H4 (cell line): ENCODE measurements at regions not wholly inside any gene's neighbourhood (a gene's known extent, or its start where the extent isn't known, plus 50 kb on each side); places are given as distances from the start of the nearest gene placed in this dataset.

Experiments used
- DNase-seq: peaks from one replicate; pipeline ENCODE4 v3.0.0-alpha.2; 2015; ENCODE audit warnings: low spot score

DNA sequence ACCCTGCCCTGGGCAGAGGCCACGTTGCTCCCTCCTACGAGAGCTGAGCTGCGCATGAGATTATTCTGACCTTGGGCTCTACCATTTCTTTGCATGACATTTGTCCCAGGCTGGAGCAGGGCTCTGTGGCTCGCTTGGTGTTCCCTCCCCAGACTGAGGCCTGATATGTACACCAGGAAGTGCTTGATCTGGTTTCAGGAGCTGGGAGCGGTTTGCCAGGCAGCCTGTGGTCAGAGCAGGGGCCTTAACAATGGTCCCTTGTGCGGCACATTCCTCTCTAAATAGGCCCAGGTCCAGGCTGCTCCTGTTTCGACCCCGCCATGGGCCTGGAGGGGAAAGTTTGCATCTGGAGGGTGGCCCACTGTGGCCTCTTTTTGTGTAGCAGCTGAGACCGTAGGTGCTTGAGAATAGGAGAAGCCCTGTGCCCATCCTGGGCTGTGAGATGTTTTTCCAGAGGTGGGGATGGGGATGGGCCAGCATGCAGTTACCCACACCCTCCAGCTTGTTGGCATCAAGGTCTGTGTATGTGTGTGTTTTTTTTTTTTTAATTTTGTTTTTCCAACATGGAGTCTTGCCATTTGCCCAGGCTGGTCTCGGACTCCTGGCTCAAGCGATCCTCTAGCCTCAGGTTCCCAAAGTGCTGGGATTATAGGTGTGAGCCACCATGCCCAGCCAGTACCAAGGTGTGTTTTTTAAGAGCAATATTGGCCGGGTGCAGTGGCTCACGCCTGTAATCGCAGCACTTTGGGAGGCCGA is 253.9 kb downstream of the SEC14L1 start:
- DNase-seq, result peak; percentile 95

DNA sequence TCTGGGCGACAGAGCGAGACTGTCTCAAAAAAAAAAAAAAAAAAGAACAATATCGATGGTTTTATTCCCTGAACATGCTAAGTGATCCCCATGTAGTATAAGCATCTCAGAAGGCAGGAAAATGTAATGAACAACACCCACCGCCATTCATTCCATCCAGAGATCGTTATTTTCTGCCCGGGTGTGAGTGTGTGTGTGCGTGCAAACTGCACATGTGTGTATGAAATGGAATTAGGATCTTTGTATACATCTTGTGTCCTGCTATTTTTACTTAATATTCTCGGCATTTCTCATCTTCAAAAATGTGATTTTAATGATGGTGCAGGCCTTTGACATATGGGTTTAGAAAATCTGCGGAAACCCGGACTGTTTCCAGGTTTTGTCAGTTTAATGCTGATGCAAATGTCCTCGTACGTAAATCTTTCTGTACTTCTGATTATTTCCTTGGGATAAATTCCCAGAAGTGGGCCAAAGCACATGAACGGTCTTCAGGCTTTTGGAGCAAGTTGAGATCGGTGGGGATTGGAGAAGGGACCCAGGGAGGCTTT is 254.8 kb downstream of the SEC14L1 start:
- no peak for DNase-seq

DNA sequence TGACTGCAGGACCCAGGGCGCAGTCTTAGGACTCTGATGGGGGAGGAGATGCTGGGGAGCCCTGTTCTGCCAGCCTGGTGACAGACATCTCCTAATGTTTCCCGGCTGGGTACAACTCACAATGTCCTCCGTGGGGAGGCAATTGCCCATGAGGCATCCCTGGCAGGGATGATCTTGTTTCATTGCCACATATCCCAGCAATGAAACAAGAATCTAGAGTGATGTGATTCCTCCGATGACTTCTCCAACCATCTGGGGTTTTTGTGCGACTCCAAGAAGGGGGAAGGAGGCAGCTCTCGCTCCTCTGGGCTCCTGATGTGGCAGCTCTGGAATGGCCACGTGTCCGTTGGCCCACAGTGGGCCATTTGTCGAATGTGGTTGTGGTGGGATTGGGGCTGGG is 255.8 kb downstream of the SEC14L1 start:
- DNase-seq, result no peak

DNA sequence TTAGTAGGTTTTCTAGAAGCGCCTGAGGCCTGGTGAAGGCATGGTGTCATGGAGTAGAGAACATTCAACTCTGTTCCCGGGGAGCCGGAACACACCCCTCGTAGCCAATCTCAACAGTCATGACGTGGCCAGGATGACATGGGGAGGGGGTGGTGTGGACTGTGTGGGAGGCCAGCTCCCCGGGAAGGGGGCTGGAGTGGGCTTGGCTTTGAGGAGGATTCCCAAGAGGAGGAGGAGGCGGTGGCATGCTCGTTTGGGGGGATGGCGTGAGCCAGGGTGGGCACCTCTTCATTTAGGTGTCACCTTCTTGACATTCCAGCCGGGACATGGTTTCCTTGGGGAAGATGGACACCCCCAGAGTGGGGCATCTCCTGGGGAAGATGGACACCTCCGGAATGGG is 257.5 kb downstream of the SEC14L1 start:
- no peak for DNase-seq

DNA sequence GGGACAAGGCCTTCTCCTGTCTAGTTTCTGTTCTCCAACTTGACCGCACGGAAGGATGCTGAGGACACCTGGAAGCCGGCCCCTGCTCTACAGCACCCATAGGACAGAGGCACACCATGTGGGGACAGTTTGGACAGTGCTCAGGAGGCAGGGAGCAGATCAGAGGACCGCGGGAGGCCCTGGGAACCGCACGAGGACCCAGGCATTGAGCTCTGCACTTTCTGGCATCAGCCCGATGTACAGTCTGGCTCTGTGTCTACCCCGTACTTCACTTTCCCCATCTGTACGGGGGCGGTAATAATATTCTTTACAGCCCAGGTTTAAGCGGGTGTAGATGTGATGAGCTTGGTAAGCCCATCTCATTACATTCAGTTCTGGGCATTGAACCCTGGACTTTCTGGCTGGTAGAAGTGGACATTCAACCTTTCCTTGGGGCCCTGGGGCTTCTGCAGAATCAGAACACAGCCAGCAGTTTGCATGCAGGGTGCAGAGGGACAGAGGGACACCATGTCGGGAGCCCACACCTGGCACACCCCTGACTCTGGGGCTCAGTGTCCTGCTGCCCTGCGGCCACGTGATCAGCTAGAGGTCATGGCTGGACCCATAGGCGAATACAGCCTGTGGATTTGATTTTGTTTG is 258.7 kb downstream of the SEC14L1 start:
- DNase-seq, result no peak

DNA sequence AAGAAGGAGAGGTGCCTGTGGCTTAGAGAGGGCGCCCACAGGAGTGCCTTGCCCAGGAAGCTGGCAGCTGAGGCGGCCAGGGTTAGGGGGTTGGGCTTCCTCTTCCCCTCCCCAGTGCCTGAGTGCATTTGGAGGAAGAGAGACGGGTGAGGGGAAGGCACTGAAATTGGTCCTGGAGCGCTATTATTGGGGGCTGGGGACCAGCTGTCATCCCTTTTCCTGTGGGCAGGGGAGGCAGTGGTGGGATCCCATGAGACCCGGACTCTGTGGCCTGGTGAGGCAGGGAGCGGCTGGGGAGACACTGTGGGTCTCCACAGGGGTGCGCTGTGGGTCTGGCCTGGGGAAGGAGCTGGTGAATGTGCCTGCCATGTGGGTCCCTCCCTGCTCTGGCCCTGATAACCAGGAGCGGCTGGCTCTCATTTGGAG is 259.7 kb downstream of the SEC14L1 start:
- no peak for DNase-seq

DNA sequence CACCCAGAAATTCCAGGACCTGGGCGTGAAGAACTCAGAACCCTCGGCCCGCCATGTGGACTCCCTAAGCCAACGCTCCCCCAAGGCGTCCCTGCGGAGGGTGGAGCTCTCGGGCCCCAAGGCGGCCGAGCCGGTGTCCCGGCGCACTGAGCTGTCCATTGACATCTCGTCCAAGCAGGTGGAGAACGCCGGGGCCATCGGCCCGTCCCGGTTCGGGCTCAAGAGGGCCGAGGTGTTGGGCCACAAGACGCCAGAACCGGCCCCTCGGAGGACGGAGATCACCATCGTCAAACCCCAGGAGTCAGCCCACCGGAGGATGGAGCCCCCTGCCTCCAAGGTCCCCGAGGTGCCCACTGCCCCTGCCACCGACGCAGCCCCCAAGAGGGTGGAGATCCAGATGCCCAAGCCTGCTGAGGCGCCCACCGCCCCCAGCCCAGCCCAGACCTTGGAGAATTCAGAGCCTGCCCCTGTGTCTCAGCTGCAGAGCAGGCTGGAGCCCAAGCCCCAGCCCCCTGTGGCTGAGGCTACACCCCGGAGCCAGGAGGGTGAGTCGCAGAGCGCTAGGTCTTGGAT is 261.5 kb downstream of the SEC14L1 start:
- DNase-seq, result no peak

DNA sequence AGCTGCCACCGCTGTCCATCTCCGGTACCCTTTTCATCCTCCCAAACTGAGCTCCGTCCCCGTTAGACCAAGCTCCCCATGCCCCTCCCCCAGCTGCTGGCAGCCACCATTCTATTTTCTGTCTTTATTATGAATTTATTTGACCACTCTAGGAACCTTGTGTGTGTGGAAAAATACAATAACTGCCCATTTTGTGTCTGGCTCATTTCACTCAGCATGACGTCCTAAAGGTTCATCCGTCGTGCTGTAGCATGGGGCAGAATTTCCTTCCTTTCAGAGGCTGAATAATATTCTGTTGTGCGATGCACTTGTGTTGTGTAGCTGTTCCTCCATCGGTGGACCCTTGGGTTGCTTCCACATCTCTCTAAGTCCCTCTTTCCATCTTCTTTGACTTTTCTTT is 263.1 kb downstream of the SEC14L1 start:
- no peak for DNase-seq

DNA sequence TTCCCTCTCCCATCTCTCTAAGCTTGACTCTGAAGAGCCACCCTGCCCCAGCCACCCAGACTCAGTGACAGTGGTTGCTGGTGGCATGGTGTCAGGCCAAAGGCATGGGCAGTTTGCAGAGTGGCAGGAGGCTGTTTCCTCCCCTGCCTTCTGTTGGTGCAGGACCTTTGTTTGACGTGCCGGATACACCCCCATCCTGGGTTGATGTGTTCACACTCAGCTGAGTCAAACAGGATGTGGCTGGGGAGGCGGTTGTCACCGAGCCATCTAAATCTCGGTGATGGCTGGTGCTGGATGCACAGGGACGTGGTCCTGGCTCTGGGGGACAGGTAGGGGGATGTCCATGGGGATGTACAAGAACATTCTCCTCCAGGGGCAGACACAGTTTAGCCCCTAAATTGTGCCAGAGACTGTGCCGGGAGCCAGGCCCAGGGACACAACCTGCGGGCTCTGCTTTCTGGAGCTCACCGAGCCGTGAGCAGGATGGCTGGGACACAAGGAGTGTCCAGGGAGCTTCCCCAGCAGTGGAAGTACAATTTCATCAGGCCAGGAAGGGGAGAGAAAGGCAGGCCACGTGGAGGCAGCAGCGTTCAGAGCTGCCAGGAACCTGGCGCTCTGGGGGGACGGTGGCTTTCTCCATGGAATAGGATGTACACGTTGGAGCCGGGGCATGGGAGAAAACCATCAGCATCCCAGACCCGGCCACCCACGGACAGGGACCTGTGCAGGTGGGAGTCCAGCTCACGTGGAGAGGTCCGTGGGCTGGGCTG is 264.2 kb downstream of the SEC14L1 start:
- DNase-seq, result peak; percentile 87

DNA sequence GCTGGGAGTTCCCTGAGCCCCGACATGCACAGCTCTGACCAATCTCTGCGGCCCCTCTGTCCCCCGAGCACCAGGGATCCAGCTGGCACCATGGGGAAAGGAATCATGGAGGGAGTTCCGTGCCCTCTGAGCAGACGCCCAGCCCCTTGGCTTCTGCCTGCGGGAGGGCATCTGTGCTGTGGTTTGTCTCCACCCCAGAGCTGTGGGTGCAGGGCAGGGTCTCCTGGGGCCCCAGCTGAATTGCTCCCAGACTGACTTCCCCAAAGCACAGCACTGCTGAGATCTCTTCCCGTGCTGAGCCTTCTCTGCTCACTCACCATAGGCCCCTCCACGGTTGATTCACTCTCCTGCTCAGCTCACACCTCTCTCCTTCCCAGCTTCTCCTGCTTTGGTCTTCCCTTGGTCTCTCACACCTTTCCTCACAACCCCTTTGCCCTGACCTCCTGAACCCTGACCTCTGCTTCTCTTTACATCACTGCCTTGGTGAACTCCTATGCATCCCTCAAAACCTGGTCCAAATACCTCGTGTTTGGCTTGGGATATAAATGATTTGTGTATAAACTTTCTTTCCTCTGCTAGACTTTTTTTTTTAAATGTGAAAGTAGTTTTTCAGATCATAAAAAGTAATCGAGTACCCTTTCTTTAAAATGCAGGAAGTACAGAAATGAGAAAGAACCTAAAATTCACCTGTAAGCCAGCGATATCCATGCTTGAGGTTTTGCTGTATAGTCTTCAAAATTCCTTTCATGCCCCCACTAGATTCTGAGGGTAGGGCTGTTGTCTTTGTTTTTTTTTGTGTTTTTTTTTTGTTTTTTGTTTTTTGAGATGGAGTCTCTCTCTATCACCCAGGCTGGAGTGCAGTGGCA is 265.3 kb downstream of the SEC14L1 start:
- DNase-seq, result no peak

DNA sequence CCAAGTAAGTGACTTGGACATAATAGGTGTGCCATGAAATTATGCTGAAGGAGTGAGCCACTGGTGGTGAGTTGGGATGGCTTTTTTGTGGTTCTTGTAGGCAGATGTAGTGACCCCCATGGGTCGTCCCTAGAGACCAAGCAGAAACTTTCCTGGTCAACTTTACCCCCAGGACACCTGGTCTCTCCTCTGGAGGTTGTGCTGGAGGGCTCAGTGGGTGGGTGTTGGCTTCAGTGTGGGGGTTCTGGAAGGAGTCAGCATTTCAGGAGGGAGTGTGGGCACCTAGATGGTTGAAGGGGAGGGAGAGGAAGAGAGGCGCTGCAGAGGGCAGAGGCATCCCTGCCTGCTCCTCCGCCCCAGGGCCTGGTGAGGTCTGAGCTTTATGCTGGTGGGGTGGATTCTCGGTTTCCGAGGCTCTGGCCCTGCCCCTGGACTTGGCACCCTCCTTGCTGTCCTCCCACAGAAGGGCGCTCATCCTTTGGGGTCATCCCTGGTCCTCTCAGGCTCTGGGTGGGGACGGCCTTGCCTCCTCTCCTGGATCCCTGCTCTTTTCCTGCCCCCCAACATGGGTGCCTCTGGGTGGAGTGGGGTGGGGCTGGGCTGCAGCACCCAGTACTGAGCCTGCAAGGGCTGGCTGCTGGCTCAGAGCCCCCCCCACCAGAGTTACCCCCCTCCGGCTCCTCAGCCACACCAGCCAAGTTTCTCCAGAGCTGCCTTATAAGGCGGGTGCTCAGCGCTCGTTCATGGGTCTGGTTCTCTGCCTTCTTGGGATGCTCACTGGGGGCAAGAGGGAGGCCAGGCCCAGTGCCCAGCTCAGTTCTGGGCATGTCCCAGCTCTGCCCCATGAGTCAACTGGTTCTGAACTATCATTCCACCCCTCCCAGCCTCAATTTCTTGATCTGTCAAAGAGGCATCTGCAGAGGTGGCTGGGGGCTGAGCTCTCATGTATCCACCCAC is 266.8 kb downstream of the SEC14L1 start:
- DNase-seq, result no peak

DNA sequence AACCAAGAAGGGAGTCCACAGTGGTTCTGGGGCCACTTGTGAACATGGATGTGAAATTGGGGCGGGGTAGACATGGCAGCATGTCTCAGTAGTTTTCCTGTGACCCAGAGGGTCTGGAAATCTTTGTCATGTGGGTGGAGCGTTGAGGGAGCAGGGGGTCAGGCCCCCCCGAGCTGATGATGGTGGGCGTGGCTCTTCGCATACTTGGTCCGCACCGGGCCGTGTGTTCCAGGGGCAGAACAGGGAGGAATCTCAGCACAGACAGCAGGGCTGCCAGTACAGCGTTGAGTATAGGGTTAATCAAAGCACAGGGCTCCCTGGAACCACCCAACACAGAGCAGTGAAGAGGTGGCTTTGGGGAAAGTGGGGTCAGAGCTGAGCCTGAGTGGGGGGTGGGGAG is 267.5 kb downstream of the SEC14L1 start:
- DNase-seq, result no peak

DNA sequence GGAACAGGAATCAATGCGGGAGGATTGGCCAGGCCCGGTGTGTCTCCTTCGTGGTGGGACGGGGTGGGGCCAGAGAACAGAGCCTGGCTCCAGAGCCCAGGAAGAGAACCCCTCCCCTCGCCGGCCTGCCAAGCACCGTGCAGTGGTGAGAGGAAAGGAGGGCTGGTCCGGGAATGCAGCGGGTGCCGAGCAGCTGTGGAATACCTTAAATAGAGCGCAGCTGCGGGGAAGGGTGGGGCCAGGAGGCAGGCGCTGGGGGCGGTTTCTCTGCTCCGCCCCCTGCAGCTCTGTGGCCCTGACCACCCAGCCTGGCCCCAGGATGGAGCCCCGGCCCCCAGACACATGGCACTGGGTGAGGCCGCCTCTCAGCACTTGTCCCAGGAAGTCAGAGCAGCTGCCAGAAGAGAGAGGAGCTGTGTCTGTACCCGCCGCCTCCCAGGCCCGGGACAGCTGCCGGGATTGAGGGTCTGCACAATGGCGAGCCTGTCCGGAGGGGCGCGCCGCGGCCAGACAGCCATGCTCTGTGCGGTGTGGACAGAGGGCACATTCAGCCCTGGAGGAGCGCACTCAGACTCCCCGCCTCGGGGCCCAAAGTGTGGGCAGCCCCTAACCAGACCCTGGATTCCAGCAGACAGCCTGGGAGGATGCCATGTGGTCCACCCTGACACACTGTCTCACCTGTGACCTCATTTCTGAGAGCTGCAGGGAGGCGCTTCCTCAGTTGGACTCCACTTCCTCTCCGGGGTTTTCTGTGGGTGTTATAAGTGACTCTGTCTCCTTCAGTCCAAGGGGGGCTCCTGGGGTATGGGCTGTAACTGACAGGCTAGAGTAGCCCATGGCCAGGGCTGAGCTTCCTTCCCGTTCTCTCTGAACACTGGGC is 268.8 kb downstream of the SEC14L1 start:
- DNase-seq, result peak; percentile 75

DNA sequence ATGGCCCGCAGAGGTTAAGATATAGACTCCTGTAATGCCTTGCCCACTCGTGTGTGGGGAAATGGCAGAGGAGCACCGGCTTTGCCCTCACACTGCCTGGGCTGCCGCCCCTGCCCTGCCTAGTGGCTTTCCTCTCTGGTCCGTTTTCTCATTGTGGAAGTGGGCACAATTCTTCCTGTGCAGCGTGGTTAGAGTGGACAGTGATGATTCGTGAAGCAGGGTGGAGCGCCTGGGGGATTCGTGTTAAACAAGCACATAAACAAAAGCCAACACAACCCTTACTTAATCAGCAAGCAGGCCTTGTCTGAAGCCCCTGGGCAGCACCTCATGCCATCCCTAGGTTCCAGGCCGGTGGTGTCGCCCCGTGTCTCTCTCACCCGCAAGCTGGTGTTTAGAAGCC is 269.7 kb downstream of the SEC14L1 start:
- DNase-seq, result no peak

DNA sequence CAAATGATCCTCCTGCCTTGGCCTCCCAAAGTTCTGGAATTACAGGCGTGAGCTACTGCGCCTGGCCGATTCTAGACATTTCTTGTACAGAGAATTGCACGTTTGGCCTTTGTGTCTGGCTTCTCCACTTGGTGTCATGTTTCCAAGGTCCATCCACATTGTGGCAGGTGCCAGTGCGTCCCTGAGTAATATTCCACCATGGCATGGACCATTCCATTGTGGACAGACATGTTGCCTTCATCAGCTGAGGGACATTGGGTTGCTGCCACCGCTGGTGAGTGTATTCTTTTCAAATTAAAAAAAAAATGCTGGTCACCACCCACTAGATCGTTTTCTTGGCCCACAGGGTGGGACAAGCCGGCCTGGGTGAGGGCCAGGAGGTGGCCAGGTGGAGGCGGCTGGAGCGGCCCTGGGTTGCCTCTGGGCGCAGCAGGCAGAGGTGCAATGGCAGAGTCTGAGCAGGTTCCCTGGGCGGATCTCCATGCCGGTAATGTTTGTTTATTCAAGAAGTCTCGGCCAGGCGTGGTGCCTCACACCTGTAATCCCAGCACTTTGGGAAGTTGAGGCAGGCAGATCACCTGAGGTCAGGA is 274.1 kb downstream of the SEC14L1 start:
- DNase-seq, result no peak

DNA sequence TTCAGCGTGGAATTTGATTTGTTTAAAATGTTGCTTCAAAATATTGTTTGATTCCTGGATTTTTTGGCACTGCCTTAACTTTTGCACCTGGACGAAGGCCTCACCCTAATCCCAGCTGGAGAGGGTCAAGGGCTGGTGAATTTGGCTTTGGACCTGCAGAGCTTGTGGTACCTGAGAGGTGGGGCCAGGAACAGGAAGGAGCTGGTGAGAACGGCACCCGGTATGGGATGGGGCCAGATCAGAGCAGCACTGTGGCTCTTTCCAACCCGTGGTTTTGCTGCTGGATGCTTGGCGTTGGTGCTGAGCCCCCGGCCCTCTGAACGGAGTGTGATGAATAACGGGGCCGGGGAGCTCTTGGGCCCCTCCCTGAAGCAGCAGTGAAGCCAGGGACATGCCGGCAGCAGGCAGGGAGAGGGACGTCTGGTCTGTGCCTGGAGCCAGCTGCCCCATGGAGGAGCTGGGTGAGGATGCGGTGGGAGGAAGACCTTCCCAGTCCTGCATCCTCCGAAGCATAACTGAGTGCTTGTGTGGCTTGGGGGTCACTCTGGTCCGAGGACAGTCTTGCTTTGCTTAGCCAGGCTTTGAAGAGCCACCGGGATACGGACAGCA is 275.4 kb downstream of the SEC14L1 start:
- DNase-seq, result no peak

DNA sequence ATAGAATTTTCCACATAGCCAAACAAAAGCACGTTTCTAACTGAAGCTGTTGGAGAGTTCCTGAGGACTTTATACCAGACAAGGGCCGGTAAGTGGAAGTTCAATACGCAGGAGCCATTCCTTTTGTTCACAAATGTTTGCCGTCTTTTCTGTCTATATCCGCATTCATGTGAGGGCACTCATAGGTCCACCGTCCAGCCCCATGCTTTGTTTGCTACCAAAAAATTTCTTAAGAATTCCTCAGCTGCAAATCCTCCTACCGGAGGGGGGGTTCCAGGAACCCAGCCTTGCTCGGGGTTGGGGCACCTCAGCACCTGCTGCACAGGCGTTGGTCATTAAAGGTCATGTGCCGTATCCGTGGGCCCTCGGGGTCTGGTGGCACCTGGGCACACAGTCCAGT is 276.8 kb downstream of the SEC14L1 start:
- no peak for DNase-seq

DNA sequence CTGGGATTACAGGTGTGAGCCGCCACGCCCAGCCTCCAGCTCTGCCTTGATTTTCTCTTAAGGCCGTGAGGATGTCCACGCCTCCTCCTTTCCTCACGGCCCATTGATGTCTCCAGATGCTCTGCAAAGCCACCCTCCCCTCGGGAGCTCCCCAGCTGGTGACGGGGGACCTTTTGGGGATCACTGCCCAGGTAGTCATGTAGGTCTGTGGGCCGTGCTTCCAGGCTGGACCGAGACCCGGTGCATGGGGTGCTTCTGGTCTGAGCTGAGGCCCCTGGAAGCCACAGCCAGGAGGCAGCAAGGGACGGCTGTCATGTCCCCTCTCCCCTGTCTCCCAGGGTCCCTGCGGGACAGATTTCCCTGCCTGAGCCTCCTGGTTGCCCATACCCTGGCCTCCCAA is 277.8 kb downstream of the SEC14L1 start:
- DNase-seq, result no peak
